NCI-H2171 treated with DMSO at 0.1 percent for 48 hours (cell line): ENCODE measurements at regions not wholly inside any gene's neighbourhood (a gene's known extent, or its start where the extent isn't known, plus 50 kb on each side); places are given as distances from the start of the nearest gene placed in this dataset.
"Not testable (repeated sequence)": the region's sequence is repeated elsewhere in the genome, so short reads cannot be mapped to it uniquely, and the experiment has no call there.

ENCODE experiments used
- DNase-seq: peaks from one replicate; lab custom pipeline; 2025; lab: John Stamatoyannopoulos, UW

DNA sequence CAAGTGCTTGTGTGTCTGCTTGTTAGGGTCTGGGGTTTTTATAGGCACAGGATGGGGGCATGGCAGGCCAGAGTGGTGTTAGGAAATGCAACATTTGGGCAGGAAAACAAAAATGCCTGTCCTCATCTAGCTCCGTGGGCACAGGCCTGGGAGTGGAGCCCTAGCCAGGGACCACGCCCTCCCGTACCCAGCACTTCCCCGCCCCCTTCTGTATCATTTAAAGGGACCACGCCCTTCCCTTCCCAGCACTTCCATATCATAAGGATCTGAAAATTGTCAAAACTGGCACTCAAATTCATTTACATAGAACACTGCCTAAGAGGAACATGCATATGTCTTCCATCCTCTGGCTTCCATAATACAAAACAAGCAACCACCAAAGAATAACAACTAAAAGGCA, 185.8 kb downstream of the B3GLCT start:
- DNase-seq: no peak

- DNase-seq: no peak
These were observed 194.7 kb downstream of the B3GLCT start for GRCh38 chr13:31394506-31394905.

- no peak for DNase-seq
These were observed 195.3 kb downstream of the B3GLCT start for GRCh38 chr13:31395090-31395489.

- DNase-seq: no peak
These were observed 199.9 kb downstream of the B3GLCT start for GRCh38 chr13:31399690-31400089.

- not testable (repeated sequence) for DNase-seq
These were observed 203.9 kb downstream of the B3GLCT start for GRCh38 chr13:31403711-31404110.

GRCh38 chr13:31408927-31409326, 209.2 kb downstream of the B3GLCT start:
- DNase-seq: no peak

GRCh38 chr13:31409678-31410356, 210.0 kb downstream of the B3GLCT start:
- DNase-seq: no peak

GRCh38 chr13:31413516-31413915, 213.7 kb downstream of the B3GLCT start:
- DNase-seq: no peak

DNA sequence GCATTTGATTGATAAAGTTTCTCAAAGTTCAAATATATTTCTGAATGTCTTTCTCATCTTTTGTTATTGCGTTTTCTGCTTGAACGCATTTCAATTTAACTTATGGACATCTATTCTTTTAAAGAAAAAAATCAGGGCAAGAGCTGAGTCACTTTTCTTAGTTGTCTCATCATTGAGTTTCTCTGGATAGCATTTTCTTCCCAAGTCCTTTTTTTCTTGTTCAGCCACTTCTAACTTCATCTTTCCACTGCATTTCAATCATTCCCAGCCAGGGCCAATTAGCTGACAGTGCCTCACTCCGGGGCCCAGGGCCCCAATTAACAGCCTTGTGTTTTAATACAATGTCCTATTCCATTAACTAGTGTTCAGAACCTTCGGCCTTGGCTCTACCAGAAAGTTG, 216.3 kb downstream of the B3GLCT start:
- no peak for DNase-seq

DNA sequence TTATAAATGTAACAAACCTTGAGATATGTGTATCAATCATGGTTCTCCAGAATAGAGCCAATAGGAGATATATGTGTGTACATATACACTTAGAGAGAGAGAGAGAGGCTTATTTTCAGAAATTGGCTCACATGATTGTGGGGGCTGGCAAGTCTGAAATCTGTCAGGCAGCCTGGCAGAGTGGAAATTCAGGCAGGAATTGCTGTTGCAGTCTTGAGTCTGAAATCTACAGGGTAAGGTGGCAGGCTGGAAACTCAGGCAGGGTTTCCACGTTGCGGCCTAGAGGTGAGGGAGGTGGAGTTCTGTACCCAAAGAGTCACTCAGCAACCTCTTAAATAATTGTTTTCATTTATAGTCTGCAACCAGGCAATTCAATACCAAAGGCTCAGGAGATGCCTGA, 218.4 kb downstream of the B3GLCT start:
- DNase-seq: no peak

- no peak for DNase-seq
These were observed 222.0 kb downstream of the B3GLCT start for GRCh38 chr13:31421756-31422155.

GRCh38 chr13:31424130-31424729, 224.5 kb downstream of the B3GLCT start:
- DNase-seq: peak; percentile 49

DNA sequence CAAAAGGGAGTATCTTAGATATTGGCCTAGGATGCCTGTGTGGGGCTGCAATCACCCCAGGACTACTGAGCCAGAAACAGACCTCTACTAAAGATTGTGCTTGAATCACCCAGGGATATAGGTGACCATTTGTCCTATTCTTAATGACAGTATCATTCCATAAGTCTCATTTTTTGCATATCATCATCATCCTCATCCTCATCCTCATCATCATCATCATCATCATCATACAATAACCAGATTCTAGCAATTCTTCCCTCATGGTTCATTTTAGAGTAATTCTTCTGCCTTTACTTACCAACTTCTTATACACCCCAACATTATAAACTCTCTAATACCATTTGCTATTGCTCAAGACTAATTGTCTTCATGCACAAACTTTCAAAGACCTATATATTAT, 226.6 kb downstream of the B3GLCT start:
- DNase-seq: no peak

GRCh38 chr13:31427151-31428100, 227.7 kb downstream of the B3GLCT start:
- DNase-seq: no peak

DNA sequence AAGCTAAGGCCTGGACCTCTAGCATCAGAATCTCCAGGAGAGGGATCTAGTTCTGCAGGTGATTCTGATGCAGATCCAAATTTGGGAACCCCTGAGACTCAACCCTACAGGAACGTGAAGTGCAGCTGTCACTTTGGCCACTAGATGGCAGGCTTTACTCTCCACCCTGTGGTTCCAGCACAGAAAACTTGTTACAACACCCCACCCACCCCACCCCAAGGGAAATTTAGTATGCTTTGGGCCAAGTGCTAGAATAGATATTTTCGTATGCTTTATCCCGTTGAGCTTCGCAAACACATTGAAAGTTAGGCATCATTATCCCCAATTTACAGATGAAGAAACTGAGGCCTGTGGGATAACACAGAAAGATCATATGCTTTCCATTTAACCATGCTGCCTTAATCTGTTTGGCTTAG, 232.0 kb downstream of the B3GLCT start:
- peak; percentile 15 for DNase-seq

DNA sequence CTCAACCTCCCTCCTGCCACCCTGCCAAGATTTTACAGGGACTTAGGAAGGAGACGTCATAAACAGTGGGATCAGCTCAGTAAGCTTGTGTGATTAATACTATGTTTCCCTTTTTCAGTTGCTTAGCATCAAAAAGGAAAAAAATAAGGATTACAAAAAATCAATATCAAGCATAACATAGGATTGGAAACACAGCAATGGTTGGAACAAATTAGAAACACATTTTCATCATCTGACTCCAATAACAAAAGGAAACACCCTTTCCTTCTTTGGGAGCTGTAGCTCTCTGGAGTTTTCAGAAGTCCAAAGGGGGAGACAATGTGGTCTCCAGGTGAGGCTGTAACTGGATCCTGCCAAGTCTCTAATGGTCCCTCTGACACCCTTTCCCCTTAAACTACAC, 233.4 kb downstream of the B3GLCT start:
- no peak for DNase-seq

- DNase-seq: no peak
These were observed 234.0 kb downstream of the B3GLCT start for GRCh38 chr13:31433746-31434145.

DNA sequence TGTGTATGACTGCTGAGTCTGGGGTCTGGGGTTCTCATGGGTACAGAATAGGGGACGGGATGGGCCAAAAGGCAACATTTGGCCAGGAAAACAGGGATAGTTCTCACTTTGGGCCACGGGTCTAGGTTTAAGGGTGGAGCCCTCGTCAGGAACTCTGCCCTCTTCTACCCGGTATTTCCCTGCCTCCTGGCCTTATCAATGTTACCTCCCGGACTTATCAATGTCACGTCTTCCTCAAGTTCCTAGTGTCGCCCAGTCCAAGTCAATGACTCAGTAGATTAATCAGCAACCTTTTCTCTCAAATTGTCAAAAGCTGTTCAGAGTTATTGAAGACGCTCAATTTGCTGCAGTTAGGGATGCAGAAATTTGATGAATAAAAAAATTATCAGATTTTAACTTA, 234.8 kb downstream of the B3GLCT start:
- DNase-seq: no peak

DNA sequence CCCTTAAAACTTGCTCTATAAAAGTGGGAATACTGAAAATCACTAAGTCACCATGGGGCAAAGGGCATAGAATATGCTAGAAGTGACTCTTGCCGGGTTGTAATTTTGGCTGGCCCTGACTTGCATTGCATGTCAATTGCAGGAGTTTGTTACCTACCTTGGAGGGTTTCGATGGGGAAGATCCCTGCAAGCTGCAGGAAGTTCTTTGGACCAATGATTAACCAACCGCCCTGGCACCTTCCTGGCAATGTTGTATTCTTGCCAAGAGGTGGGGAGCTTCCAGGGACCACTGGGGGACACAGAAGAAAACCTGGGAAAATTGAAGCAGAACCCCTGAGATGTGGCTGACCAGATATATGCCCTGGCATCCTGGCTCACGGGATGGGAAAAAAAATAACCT, 235.8 kb downstream of the B3GLCT start:
- no peak for DNase-seq

DNA sequence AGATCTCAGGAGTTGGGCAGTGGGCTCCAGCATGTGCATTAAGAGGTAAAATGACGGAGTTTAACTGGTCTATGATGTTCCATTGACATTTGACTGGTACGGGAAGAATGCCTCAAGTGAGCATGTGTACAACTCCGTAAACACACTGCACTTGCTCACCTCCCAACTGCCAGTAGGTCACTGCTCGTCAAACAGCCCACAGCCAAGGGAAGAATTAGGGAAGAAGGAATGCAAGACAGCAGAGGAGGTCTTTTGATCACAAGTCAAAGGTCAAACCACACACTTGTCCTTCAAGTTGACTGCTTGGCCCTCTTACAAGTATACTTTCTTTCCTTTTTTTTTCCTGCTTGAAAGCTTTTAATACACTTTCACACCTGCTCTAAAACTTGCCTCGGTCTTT, 236.7 kb downstream of the B3GLCT start:
- no peak for DNase-seq

- DNase-seq: no peak
These were observed 238.2 kb downstream of the B3GLCT start for GRCh38 chr13:31437975-31438374.

GRCh38 chr13:31440132-31440531, 240.4 kb downstream of the B3GLCT start:
- DNase-seq: no peak
